ENCODE measurements at regions not wholly inside any gene's neighbourhood (a gene's known extent, or its start where the extent isn't known, plus 50 kb on each side); places are given as distances from the start of the nearest gene placed in this dataset.

- TF ChIP-seq, protein P1, sequence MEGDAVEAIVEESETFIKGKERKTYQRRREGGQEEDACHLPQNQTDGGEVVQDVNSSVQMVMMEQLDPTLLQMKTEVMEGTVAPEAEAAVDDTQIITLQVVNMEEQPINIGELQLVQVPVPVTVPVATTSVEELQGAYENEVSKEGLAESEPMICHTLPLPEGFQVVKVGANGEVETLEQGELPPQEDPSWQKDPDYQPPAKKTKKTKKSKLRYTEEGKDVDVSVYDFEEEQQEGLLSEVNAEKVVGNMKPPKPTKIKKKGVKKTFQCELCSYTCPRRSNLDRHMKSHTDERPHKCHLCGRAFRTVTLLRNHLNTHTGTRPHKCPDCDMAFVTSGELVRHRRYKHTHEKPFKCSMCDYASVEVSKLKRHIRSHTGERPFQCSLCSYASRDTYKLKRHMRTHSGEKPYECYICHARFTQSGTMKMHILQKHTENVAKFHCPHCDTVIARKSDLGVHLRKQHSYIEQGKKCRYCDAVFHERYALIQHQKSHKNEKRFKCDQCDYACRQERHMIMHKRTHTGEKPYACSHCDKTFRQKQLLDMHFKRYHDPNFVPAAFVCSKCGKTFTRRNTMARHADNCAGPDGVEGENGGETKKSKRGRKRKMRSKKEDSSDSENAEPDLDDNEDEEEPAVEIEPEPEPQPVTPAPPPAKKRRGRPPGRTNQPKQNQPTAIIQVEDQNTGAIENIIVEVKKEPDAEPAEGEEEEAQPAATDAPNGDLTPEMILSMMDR (IDR thresholded peaks at IDR 0.05 in 4 of 5, conservative IDR thresholded peaks at IDR 0.05 in 1 of 5): no peak
- TF ChIP-seq POLR2A (IDR thresholded peaks at IDR 0.05): no peak
Measured at GRCh38 chr12:16913832-16914490, 308.0 kb upstream of the LMO3 start.
